K562 (cell line): ENCODE measurements at regions not wholly inside any gene's neighbourhood (a gene's known extent, or its start where the extent isn't known, plus 50 kb on each side); places are given as distances from the start of the nearest gene placed in this dataset.

Experiments
- ATAC-seq: fragments of 200-7000 bp; cut with Tn5 transposase; 3 replicates; pipeline ENCODE4 v1.9.1; 2020; ENCODE audit warnings: moderate library complexity
- BruUV-seq: library from RNA; stranded (reverse); fragments of 400-500 nt; replicated peaks from 2 replicates; lab custom pipeline; 2021; lab: Mats Ljungman, UMichigan
- CTCF ChIA-PET: fragments of 300-600 bp; formaldehyde crosslinking; extraction: SDS; loops from one replicate; lab custom pipeline; 2021; ENCODE audit warnings: low intra/inter-chr PET ratio; lab: Yijun Ruan, JAX
- POLR2A ChIA-PET: fragments of 300-600, 350-650 bp; sonication (Branson Sonifier 250); formaldehyde crosslinking; extraction: SDS; loops from one replicate; lab custom pipeline; 2021; ENCODE audit warnings: antibody characterized with exemption, inconsistent platforms; lab: Yijun Ruan, JAX
- DNase-seq, 4 experiments: peaks; one replicate each; pipeline versions ENCODE4 v3.0.0 to v3.0.0-alpha.2; 2011 to 2018; ENCODE audit warnings: low spot score in 3 of 4, mixed read lengths in 3 of 4; ENCODE audit errors: extremely low read depth in 1 of 4
- FAIRE-seq: peaks from 2 replicates; lab custom pipeline; 2011; peaks lifted over from hg19 to GRCh38; lab: Jason Lieb, UNC
- H2AFZ ChIP-seq: 2 replicates; pipeline ENCODE4 v1.6.0; 2011; ENCODE audit warnings: low read depth, low read length, control low read depth, inconsistent platforms
- H3K27ac ChIP-seq: fragments of 200-600 bp; 3 replicates; pipeline ENCODE4 v1.8.0; 2011; ENCODE audit warnings: low read depth, mild to moderate bottlenecking, control low read depth, inconsistent platforms, low read length, moderate library complexity, mixed read lengths; ENCODE audit errors: extremely low read depth
- H3K27me3 ChIP-seq, 2 experiments: fragments of 300-600 bp in 1 of 2; 2 replicates in 1 of 2; 3 replicates in 1 of 2; pipeline versions ENCODE4 v1.6.0 to v1.8.0; 2011; ENCODE audit warnings: inconsistent platforms in 2 of 2, low read length in 2 of 2, mild to moderate bottlenecking in 1 of 2, mixed read lengths in 1 of 2, moderate library complexity in 1 of 2; ENCODE audit not compliant: control insufficient read depth in 2 of 2, insufficient read depth in 2 of 2
- H3K36me3 ChIP-seq: fragments of 300-600 bp; 3 replicates; pipeline ENCODE4 v1.8.0; 2011; ENCODE audit warnings: mild to moderate bottlenecking, low read length, inconsistent platforms; ENCODE audit not compliant: control insufficient read depth, insufficient read depth
- H3K4me1 ChIP-seq, 2 experiments: fragments of 200-600 bp in 1 of 2; replicated peaks in 1 of 2; 2 replicates in 1 of 2; 3 replicates in 1 of 2; pipeline versions ENCODE4 v1.5.1 to v1.8.0; 2011; ENCODE audit warnings: inconsistent platforms in 2 of 2, low read length in 2 of 2, mild to moderate bottlenecking in 1 of 2, mixed read lengths in 1 of 2, moderate library complexity in 1 of 2; ENCODE audit not compliant: control insufficient read depth in 2 of 2, insufficient read depth in 2 of 2
- H3K4me2 ChIP-seq: 2 replicates; pipeline ENCODE4 v1.6.1; 2011; ENCODE audit warnings: low read length, control low read depth, inconsistent platforms, mixed read lengths; ENCODE audit not compliant: insufficient read depth
- H3K4me3 ChIP-seq: fragments of 200-600 bp; sonication (generic), shearing (Covaris generic); 2 replicates; pipeline ENCODE4 v1.5.1; 2016; ENCODE audit warnings: control low read depth, inconsistent platforms
- H3K79me2 ChIP-seq: fragments of 200-600 bp; 3 replicates; pipeline ENCODE4 v1.8.0; 2011; ENCODE audit warnings: low read length, inconsistent platforms; ENCODE audit not compliant: control insufficient read depth, insufficient read depth
- H3K9ac ChIP-seq, 2 experiments: 2 replicates each; pipeline versions ENCODE4 v1.6.0 to v1.6.1; 2011; ENCODE audit warnings: low read depth in 2 of 2, low read length in 2 of 2, control low read depth in 1 of 2, inconsistent platforms in 1 of 2, mild to moderate bottlenecking in 1 of 2, mixed read lengths in 1 of 2; ENCODE audit not compliant: insufficient read depth in 1 of 2
- H3K9me1 ChIP-seq: one replicate; pipeline ENCODE4 v1.6.0; 2011; ENCODE audit warnings: inconsistent platforms, mild to moderate bottlenecking, low read length, moderate library complexity; ENCODE audit not compliant: control insufficient read depth, insufficient read depth
- H3K9me3 ChIP-seq: replicated peaks from 2 replicates; pipeline ENCODE4 v1.5.1; 2011; ENCODE audit warnings: low read depth, low read length, inconsistent platforms; ENCODE audit not compliant: control insufficient read depth, insufficient read depth
- H4K20me1 ChIP-seq: replicated peaks from 2 replicates; pipeline ENCODE4 v1.6.1; 2011; ENCODE audit warnings: low read length, inconsistent platforms, mixed read lengths; ENCODE audit not compliant: control insufficient read depth, insufficient read depth
- CBX8 ChIP-seq: fragments of 200-600 bp; sonication (generic); IDR thresholded peaks from 2 replicates; pipeline ENCODE4 v1.6.1; 2012; ENCODE audit warnings: borderline replicate concordance, mixed run types, low read depth, mild to moderate bottlenecking, moderate library complexity, mixed read lengths, low read length, control low read depth, inconsistent platforms; ENCODE audit not compliant: poor library complexity, severe bottlenecking; ENCODE audit errors: extremely low read depth
- CCNT2 ChIP-seq: IDR thresholded peaks from 2 replicates; pipeline ENCODE4 v1.6.1; 2011; ENCODE audit warnings: borderline replicate concordance, low read depth, mild to moderate bottlenecking, moderate library complexity, mixed read lengths, low read length; ENCODE audit not compliant: insufficient read length; ENCODE audit errors: extremely low read depth
- CREM ChIP-seq: IDR thresholded peaks from 2 replicates; pipeline ENCODE4 v1.6.1; 2014; ENCODE audit warnings: antibody characterized with exemption, low read depth
- GTF2F1 ChIP-seq: IDR thresholded peaks from 2 replicates; pipeline ENCODE4 v1.6.1; 2011; ENCODE audit warnings: low read depth, low read length, improper control_type of control experiment
- NCOA6 ChIP-seq: fragments of 450-650 bp; IDR thresholded peaks from 2 replicates; pipeline ENCODE4 v1.6.1; 2017; ENCODE audit warnings: mild to moderate bottlenecking
- NCOR1 ChIP-seq: fragments of 450-650 bp; IDR thresholded peaks from 2 replicates; pipeline ENCODE4 v1.6.1; 2016; ENCODE audit warnings: mild to moderate bottlenecking, moderate library complexity
- NFYB ChIP-seq: IDR thresholded peaks from 2 replicates; pipeline ENCODE4 v1.6.1; 2011; ENCODE audit warnings: mild to moderate bottlenecking, moderate library complexity; ENCODE audit not compliant: insufficient read length; ENCODE audit errors: extremely low read depth
- NRF1 ChIP-seq, 2 experiments: fragments of 450-650 bp; IDR thresholded peaks in 1 of 2; conservative IDR thresholded peaks in 1 of 2; 2 replicates each; pipeline ENCODE4 v1.6.1; 2014; ENCODE audit warnings: mild to moderate bottlenecking in 2 of 2
- ZNF239 ChIP-seq: fragments of 250-450 bp; sonication (Bioruptor Pico); IDR thresholded peaks from 2 replicates; pipeline ENCODE4 v1.4.0; 2020; ENCODE audit warnings: mild to moderate bottlenecking
- ZNF354B ChIP-seq: fragments of 250-450 bp; sonication (Bioruptor Pico); IDR thresholded peaks from 2 replicates; pipeline ENCODE4 v1.4.0; 2020
- ZNF766 ChIP-seq: fragments of 200-800 bp; sonication (Bioruptor generic); conservative IDR thresholded peaks from 2 replicates; pipeline ENCODE4 v1.6.1; 2016; ENCODE audit warnings: missing genetic modification characterization, missing compliant biosample characterization
- ZNF77 ChIP-seq: fragments of 250-450 bp; sonication (Bioruptor Pico); IDR thresholded peaks from 2 replicates; pipeline ENCODE4 v1.5.0; 2020
- WGBS: fragments of 100-300 bp; shearing (Covaris generic); methylation state at CpG from one replicate; pipeline ENCODE4 v1.1.6; 2016; ENCODE audit warnings: low coverage, mixed read lengths; ENCODE audit not compliant: insufficient coverage; ENCODE audit errors: missing lambda C conversion rate; 5-methylcytosine and 5-hydroxymethylcytosine counted together
- in situ Hi-C: fragments of 300-500 bp; cut with MboI; formaldehyde crosslinking; loops from 4 replicates; pipeline ENCODE4 v1.15.0; 2018; ENCODE audit warnings: inconsistent platforms, mixed read lengths
- intact Hi-C: fragments of 100-400 bp; cut with micrococcal nuclease; formaldehyde crosslinking; loops from 2 replicates; pipeline ENCODE4 v1.14.2; 2022
- TF ChIP-seq, protein P1 (sequence below): fragments of 250-450 bp; sonication (Bioruptor Pico); IDR thresholded peaks from 2 replicates; pipeline ENCODE4 v1.8.0; 2021; ENCODE audit warnings: mild to moderate bottlenecking, moderate library complexity

DNA sequence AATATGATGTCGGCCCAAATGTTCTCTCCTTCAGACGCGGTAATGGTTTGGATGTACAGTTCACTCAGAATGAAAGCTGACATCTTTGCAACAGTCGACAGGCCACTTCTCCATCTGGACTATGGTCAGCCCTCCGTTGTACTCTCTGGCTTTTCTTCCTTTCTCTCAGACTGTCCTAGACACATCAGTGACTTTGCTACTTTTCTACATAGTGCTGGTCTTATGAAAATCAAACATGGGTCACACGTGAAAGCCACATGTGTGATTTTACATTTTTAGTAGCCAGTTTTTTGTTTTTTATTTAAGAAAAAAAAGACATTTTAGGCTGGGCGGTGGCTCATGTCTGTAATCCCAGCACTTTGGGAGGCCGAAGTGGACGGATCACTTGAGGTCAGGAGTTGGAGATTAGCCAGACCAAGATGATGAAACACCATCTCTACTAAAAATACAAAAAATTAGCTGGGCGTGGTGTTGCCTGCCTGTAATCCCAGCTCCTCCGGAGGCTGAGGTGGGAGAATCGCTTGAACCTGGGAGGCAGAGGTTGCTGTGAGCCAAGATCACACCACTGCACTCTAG lies 644.1 kb downstream of the KCNJ2 start:
- H3K27me3 ChIP-seq, result no peaks in the 10 kb centered on the region
- H3K36me3 ChIP-seq, result no peaks in the 10 kb centered on the region
- intact Hi-C loops, result no loop called here
- H3K4me3 ChIP-seq, result no peak overlapping the region
- TF ChIP-seq NCOA6 (no peak), NCOR1 (no peak), ZNF239 (CRISPR knock-in tag) (no peak), NFYB (no peak), GTF2F1 (no peak)
- no peak overlapping the region for H2AFZ ChIP-seq
- H3K9ac ChIP-seq, result no peak overlapping the region
- WGBS, result 2% methylated on average over 11 of the region's 12 CpGs
- in situ Hi-C loops, result no loop called here
- ATAC-seq (no peak), DNase-seq (no peak), FAIRE-seq (no peak)
- POLR2A ChIA-PET, result no interaction called here
- BruUV-seq, result no TSS peak
- H3K9me3 ChIP-seq, result no peaks in the 10 kb centered on the region
- H3K4me2 ChIP-seq, result no peak overlapping the region
- H3K4me1 ChIP-seq, result no peaks in the 10 kb centered on the region
- no peak overlapping the region for H3K27ac ChIP-seq
- CTCF ChIA-PET, result no interaction called here
- H3K9me1 ChIP-seq, result no peaks in the 10 kb centered on the region
- no peaks in the 10 kb centered on the region for H4K20me1 ChIP-seq
- no peaks in the 10 kb centered on the region for H3K79me2 ChIP-seq

DNA sequence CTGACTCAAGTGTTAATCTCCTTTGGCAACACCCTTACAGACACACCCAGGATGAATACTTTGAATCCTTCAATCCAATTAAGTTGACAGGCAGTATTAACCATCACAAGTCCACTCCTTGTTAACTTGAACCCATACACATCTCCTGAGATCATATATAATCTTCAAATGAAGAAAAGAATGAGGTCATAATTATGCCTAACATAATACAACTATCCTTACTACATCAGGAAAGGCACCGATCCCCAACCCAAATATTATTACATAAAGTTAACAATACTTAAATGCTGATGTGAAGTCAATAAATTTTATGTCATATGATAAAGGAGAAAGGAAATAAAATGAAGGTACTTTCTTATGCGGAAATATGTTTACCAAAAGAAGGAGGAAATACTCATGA lies 649.9 kb downstream of the KCNJ2 start:
- H3K36me3 ChIP-seq, result no peaks in the 10 kb centered on the region
- TF ChIP-seq ZNF354B (CRISPR knock-in tag), result no peak
- no peak for TF ChIP-seq CCNT2
- no peak for TF ChIP-seq ZNF77 (CRISPR knock-in tag)
- TF ChIP-seq CREM, result no peak
- TF ChIP-seq CBX8, result no peak
- TF ChIP-seq ZNF766 (CRISPR knock-in tag), result no peak
- TF ChIP-seq, protein P1, sequence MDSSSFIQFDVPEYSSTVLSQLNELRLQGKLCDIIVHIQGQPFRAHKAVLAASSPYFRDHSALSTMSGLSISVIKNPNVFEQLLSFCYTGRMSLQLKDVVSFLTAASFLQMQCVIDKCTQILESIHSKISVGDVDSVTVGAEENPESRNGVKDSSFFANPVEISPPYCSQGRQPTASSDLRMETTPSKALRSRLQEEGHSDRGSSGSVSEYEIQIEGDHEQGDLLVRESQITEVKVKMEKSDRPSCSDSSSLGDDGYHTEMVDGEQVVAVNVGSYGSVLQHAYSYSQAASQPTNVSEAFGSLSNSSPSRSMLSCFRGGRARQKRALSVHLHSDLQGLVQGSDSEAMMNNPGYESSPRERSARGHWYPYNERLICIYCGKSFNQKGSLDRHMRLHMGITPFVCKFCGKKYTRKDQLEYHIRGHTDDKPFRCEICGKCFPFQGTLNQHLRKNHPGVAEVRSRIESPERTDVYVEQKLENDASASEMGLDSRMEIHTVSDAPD (CRISPR knock-in tag), result no peak
- TF ChIP-seq NRF1 (conservative IDR thresholded peaks at IDR 0.05 in 1 of 2, IDR thresholded peaks at IDR 0.05 in 1 of 2), result no peak

More for the DNA sequence above, 649.9 kb downstream of the KCNJ2 start:
- DNase-seq (no peak), FAIRE-seq (no peak), ATAC-seq (no peak)
- no peaks in the 10 kb centered on the region for H3K27me3 ChIP-seq
- ChIA-PET CTCF (no interaction called here), POLR2A (no interaction called here)
- H3K27ac ChIP-seq, result no peak overlapping the region
- no peaks in the 10 kb centered on the region for H3K79me2 ChIP-seq
- H3K4me1 ChIP-seq, result no peaks in the 10 kb centered on the region
- H3K4me2 ChIP-seq, result no peak overlapping the region
- H3K9me3 ChIP-seq, result no peaks in the 10 kb centered on the region
- intact Hi-C loops (no loop called here), in situ Hi-C loops (no loop called here)
- H3K9me1 ChIP-seq, result no peaks in the 10 kb centered on the region
- H2AFZ ChIP-seq, result no peak overlapping the region
- no peaks in the 10 kb centered on the region for H4K20me1 ChIP-seq
- 0% methylated on average over 1 of the region's 2 CpGs for WGBS
- H3K4me3 ChIP-seq, result no peak overlapping the region
- H3K9ac ChIP-seq, result no peak overlapping the region
- no TSS peak for BruUV-seq
